ENCODE measurements at regions not wholly inside any gene's neighbourhood (a gene's known extent, or its start where the extent isn't known, plus 50 kb on each side); places are given as distances from the start of the nearest gene placed in this dataset.

- TF ChIP-seq, protein P1, sequence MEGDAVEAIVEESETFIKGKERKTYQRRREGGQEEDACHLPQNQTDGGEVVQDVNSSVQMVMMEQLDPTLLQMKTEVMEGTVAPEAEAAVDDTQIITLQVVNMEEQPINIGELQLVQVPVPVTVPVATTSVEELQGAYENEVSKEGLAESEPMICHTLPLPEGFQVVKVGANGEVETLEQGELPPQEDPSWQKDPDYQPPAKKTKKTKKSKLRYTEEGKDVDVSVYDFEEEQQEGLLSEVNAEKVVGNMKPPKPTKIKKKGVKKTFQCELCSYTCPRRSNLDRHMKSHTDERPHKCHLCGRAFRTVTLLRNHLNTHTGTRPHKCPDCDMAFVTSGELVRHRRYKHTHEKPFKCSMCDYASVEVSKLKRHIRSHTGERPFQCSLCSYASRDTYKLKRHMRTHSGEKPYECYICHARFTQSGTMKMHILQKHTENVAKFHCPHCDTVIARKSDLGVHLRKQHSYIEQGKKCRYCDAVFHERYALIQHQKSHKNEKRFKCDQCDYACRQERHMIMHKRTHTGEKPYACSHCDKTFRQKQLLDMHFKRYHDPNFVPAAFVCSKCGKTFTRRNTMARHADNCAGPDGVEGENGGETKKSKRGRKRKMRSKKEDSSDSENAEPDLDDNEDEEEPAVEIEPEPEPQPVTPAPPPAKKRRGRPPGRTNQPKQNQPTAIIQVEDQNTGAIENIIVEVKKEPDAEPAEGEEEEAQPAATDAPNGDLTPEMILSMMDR (IDR thresholded peaks at IDR 0.05; ENCODE audit: insufficient read depth, low read length, poor library complexity, severe bottlenecking): no peak
- Histone ChIP-seq H3K4me3 (ENCODE audit: low read depth, low read length) (no peak overlapping the region), H3K36me3 (ENCODE audit: control insufficient read depth, insufficient read depth, low read length) (no peaks in the 10 kb centered on the region), H3K27me3 (ENCODE audit: control insufficient read depth, insufficient read depth, low read length) (no peaks in the 10 kb centered on the region)
- no peak for DNase-seq (ENCODE audit: low read depth)
Measured at GRCh38 chr2:21501376-21502027, 377.7 kb downstream of the TDRD15 start.

GRCh38 chr2:21515903-21516302 lies 392.1 kb downstream of the TDRD15 start:
- Histone ChIP-seq H3K4me3 (ENCODE audit: low read depth, low read length) (no peak overlapping the region), H3K27me3 (ENCODE audit: control insufficient read depth, insufficient read depth, low read length) (no peaks in the 10 kb centered on the region), H3K36me3 (ENCODE audit: control insufficient read depth, insufficient read depth, low read length) (no peaks in the 10 kb centered on the region)
- TF ChIP-seq, protein P1 (IDR thresholded peaks at IDR 0.05; ENCODE audit: insufficient read depth, low read length, poor library complexity, severe bottlenecking): no peak
- DNase-seq (ENCODE audit: low read depth): no peak

DNA sequence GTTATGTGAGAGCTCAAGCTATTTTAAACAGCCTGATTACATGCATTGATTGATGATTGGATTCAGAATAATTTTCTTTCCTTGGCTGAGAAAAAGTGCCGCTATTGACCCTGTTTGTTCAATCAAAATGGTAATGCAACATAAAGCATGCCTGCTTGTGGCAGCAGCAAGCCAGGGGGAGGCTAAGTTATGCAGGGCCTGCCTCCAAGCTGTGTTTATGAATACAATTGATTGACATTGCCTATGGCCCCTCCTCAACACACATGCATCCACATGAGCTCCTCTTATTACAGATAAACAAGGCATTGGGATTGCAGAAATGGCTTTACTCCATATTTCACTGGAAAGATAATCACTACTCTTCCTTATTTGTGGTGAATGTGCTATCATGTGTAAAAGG lies 395.6 kb downstream of the TDRD15 start:
- DNase-seq (ENCODE audit: low read depth): no peak
- H3K27me3 ChIP-seq (ENCODE audit: control insufficient read depth, insufficient read depth, low read length): no peaks in the 10 kb centered on the region
- TF ChIP-seq, protein P1 (IDR thresholded peaks at IDR 0.05; ENCODE audit: insufficient read depth, low read length, poor library complexity, severe bottlenecking): no peak
- no peaks in the 10 kb centered on the region for H3K36me3 ChIP-seq (ENCODE audit: control insufficient read depth, insufficient read depth, low read length)
- no peak overlapping the region for H3K4me3 ChIP-seq (ENCODE audit: low read depth, low read length)

DNA sequence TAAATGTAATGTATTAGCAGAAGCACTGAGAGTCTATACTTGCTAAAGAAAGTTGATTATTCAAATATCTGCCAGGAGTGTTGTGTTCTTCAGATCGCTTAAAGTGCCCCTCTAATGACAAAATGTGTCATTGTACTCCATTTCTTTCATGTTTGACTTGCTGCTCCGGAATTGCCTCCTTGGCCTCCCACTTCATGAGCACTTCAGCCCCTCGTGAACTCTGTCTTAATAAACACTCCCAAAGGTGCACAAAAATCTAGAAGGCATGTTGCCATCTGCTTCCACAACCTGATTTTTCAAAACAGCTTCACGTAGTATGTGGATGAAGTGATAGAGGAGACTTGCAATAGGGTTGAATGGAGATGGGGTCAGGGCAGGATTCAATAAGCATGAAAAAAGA lies 396.1 kb downstream of the TDRD15 start:
- Histone ChIP-seq H3K36me3 (ENCODE audit: control insufficient read depth, insufficient read depth, low read length) (no peaks in the 10 kb centered on the region), H3K4me3 (ENCODE audit: low read depth, low read length) (no peak overlapping the region), H3K27me3 (ENCODE audit: control insufficient read depth, insufficient read depth, low read length) (no peaks in the 10 kb centered on the region)
- DNase-seq (ENCODE audit: low read depth): no peak
- TF ChIP-seq, protein P1 (IDR thresholded peaks at IDR 0.05; ENCODE audit: insufficient read depth, low read length, poor library complexity, severe bottlenecking): no peak

GRCh38 chr2:21535826-21536225 lies 412.1 kb downstream of the TDRD15 start:
- TF ChIP-seq, protein P1 (IDR thresholded peaks at IDR 0.05; ENCODE audit: insufficient read depth, low read length, poor library complexity, severe bottlenecking): no peak
- Histone ChIP-seq H3K4me3 (ENCODE audit: low read depth, low read length) (no peak overlapping the region), H3K27me3 (ENCODE audit: control insufficient read depth, insufficient read depth, low read length) (no peaks in the 10 kb centered on the region), H3K36me3 (ENCODE audit: control insufficient read depth, insufficient read depth, low read length) (no peaks in the 10 kb centered on the region)
- DNase-seq (ENCODE audit: low read depth): no peak

GRCh38 chr2:21539685-21540084 lies 415.9 kb downstream of the TDRD15 start:
- DNase-seq (ENCODE audit: low read depth): no peak
- H3K27me3 ChIP-seq (ENCODE audit: control insufficient read depth, insufficient read depth, low read length): no peaks in the 10 kb centered on the region
- H3K36me3 ChIP-seq (ENCODE audit: control insufficient read depth, insufficient read depth, low read length): no peaks in the 10 kb centered on the region
- no peak overlapping the region for H3K4me3 ChIP-seq (ENCODE audit: low read depth, low read length)
- TF ChIP-seq, protein P1 (IDR thresholded peaks at IDR 0.05; ENCODE audit: insufficient read depth, low read length, poor library complexity, severe bottlenecking): no peak

All from kidney epithelial cell (primary cell).